A172 (cell line): ENCODE measurements at regions not wholly inside any gene's neighbourhood (a gene's known extent, or its start where the extent isn't known, plus 50 kb on each side); places are given as distances from the start of the nearest gene placed in this dataset.

Experiments
- DNase-seq: peaks from one replicate; pipeline ENCODE4 v3.0.0-alpha.2; 2015; ENCODE audit warnings: low spot score

DNA sequence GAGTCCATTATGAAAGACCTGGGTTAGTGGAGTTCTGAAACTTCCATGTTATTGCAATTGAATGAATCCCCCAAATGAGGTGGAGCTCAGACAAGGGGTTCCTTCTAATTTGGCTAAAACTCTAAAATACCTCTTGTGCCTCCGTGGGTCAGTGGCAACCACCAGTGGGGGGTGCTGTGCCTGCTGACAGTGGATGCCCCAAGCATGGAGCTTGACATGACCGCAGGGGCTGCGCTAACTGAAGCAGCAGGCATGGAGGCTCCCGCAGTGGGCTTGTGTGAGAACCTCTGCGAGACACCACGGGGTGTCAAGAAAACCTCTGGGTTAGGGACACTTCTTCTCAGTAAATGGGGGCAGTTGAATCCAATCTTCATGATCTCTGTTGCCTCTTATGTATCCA, 200.5 kb downstream of the DRD1 start:
- no peak for DNase-seq

DNA sequence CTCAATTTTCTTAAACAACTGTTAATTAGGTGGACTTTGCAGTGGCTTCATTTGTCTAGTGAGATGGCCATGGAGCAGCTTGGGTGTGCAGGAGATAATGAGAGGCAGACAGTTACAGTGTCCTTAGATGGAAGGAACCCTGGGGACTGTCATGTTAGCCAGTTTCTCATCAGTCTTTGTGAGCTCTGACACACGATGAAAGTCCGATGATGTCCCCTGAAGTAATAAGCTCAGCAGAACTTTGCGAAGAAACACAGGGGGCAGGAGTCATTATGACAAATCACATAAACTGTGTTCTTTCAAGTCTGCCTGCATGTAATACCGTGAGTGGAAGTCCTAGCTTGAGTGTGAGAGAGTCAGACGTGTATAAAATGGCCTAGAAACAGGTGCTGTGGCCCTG, 201.8 kb downstream of the DRD1 start:
- DNase-seq = no peak

DNA sequence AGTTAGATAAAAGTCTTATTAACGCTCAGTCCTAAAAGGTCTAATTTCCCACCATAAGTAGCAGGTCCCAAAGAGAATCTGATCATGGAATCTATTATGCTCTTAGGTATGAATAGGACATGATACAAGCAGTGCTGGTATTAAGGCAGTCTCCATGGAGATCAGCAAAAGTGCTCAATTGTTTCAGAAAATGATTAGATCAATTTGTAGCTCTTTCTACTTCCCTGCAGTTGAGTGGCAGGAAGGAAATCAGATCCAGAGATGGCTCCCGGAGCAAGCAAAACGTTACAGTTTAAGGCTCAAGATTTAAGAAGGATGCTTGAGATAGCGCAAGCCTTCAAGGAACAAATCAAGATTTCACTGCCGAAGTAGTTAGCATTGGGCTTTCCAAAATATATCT, 205.7 kb downstream of the DRD1 start:
- no peak for DNase-seq

DNA sequence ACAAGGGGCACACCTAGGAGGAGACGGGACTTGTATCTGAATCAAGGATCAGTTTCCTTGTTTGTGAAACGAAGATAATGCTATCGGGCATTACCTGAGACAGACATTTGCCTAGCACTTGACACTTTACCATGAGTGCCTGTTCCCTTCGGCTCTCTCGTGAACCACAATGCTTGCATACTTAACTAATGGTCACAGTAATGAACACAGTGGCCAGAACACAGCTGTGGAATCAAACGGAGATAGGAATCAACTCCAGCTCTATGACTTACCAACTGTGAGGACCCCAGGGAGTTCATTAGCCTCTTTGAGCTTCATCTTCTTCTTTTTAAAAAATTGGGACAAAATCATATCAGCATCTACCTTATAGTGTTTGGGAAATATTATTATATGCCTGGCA, 207.8 kb downstream of the DRD1 start:
- no peak for DNase-seq

DNA sequence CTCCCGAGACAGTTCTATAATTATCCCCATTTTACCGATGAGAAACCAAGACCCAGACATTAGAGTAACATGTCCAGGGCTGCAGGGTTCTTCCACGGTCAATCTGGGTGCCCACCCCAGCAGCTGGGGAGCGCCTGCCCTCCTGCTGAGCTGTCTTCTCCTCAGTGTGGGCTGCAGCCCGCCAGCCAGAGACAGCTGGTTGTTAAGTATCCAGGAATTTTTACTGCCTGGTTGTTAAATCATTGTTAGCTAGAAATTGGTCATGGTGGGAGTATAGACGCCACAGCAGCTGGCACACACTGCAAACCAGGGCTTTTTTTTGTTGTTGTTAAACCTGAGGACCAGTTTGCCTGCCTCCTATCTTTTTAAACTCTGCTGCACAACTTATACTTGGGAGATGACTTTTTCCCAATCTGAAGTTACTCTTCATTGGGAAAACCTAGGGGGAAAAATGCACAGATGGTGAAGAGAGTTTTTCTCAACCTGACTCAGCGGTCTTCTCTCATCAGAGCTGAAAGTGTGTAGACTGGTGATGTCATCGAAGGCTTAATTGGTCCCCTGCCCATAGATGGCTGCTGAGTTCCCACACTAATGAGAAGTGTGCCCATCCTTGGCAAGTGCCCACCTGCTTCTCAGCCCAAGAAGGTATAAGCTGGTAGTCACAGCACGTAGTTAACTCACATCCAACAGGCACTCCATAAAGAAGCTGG, 208.6 kb downstream of the DRD1 start:
- DNase-seq = peak; percentile 47

DNA sequence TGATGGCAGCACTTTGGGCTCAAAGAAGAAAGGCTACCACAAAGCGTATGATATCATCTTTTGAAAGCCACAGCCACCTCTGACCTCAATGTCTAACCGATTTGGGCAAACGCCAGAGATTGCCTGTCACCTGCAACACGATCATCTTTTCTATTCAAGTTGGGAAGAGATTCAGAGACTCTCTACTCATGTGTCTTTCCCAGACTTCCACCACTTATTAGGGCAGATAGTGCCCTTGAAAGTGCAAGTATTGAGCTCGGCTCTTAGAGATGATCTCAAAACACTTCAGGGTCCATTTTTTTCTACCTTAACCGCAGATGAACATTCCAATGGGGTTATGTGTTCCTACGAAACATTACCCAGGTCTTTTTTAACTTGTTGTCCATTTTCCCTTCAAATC, 213.7 kb downstream of the DRD1 start:
- peak; percentile 46 for DNase-seq

DNA sequence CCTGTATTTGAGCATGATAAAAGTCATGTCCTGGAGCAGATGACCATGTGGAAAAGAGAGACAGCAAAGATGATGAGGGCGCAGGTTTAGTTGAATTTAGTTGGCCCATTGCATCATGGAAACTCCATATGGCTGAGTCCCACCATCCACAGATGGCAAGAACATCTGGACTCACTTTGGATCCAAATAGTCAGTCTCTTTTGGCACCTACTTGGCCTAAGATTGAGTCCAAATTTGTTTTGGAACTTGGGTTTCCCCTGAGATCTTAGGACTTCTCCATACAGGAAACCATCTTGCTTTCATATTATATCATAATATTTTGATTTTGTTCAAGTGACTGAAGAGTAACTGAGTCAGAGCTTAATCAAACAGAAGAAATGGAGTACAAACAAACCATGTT, 217.5 kb downstream of the DRD1 start:
- no peak for DNase-seq

DNA sequence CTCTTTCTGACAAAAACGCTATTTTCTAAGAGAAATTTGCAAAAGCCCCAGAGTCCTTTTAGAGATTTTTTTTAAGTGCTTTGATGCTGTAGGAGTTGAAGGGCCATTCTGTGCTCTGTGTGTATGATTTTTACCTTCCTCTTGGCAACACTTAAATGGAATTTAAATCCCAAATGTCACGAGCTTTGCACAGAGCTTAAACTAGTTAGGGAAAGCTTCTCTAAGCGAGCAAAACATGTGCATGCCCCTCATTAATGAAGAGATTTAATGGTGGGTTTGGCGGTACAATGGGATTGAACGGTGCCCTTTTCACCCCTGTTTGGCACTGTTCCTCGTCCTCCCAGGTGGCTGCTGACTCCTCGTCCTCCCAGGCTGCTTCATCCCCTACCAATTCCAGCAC, 220.7 kb downstream of the DRD1 start:
- DNase-seq = no peak

DNA sequence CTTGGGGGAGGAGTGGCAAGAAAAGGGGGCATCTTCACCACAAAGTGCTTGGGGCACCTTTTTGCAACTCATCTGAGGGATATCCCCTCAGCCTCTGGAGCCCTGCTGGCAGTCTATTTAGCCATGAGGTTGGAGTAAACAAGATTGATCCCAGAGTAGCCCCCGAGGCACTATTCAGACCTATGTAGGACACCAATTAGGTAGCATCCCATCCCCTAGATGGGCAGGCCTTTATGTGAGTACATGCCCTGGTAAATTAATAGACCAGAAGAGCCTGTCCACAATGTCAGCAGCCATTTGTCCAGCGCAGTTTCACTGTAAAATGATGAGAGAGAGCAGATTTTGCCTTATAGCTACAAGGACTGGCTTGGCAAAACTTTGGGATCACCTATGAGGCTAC, 221.4 kb downstream of the DRD1 start:
- no peak for DNase-seq

DNA sequence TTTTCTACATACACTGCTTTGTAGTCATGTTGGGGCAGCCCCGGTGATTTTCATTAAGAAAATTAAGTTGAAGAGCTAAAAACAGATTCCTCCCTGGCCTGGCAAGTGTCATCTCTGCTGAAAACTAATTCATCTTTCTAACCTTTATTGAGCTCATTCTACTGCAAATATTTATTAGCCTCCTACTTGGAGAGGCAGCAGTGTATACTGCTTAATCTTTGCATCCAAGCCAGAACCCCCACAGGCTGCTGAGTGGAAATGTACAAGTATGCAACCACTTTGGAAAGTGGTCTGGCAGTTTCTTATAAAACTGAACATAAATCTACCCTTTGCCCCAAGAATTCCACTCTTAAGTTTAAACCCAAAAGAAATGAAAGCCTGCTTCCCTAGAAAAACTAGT, 223.4 kb downstream of the DRD1 start:
- no peak for DNase-seq

DNA sequence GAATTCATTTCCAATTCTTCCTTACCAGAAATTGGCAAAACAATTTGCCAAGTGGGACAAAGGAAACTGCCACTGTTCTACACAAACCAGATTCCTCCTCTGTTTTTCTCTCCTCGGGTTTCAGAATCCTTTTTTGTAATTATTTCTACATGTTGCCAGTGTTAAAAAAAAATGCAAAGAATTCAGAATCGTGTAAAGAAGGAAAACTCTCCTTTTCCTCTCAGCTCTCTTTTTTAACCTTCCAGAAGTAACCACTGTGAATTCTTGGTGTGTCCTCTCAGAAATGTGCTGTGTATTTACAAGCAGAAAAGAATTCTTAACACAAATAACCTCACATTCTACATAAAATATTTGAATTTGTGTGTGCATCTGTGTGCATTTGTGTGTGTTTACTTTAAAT, 224.6 kb downstream of the DRD1 start:
- DNase-seq = no peak

DNA sequence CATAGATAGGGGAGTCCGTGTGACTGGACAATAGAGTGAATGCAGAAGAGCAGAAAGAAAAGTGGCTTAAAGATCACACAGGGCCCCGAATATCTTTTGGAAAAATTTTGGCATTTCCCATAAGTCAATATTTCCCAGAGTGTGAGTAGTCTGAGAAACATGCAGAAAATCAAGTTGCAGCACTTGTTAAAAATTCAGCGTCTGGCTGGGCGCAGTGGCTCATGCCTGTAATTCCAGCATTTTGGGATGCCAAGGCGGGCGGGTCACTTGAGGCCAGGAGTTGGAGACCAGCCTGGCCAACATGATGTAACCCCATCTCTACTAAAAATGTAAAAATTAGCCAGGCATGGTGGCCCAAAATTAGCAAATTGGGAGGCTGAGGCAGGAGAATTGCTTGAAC, 227.0 kb downstream of the DRD1 start:
- peak; percentile 40 for DNase-seq

DNA sequence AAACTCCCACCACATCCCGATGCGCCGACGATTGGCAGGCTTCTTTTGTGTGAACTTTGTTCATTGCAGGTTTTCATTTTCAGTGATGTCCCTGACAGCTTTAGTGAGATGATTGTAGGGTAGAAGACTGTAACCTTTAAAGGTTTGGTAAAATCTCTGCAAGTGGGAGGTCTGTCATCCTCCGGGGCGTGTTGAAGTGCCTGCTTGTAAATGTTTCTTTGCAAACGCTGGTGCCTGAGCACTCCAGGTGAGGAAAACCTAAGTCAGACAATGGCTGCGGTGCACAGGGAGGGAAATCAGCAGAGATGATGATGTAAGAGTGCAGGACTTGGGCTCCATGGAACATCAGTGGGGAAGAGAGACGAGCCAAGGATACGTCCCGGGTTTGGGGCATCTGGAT, 228.1 kb downstream of the DRD1 start:
- DNase-seq = no peak

DNA sequence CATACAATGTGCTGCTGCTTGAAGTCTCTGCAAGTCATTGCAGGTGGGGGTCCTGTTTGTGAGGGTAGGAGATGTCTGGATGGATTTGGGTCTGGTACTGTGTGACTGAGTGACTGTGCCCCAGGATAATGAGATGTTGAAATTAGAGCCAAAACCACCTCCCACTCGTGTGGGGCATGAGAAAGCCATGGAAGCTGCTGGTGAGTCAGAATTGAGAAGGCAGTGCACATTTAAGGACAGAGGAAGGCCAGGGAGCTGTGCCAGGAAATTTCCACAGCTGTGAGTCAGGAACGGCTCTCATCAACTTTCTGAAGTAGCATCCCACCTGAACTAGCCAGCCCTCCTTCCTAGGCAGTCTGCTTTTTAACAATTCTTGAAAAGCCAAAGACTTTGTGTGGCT, 229.8 kb downstream of the DRD1 start:
- peak; percentile 97 for DNase-seq

DNA sequence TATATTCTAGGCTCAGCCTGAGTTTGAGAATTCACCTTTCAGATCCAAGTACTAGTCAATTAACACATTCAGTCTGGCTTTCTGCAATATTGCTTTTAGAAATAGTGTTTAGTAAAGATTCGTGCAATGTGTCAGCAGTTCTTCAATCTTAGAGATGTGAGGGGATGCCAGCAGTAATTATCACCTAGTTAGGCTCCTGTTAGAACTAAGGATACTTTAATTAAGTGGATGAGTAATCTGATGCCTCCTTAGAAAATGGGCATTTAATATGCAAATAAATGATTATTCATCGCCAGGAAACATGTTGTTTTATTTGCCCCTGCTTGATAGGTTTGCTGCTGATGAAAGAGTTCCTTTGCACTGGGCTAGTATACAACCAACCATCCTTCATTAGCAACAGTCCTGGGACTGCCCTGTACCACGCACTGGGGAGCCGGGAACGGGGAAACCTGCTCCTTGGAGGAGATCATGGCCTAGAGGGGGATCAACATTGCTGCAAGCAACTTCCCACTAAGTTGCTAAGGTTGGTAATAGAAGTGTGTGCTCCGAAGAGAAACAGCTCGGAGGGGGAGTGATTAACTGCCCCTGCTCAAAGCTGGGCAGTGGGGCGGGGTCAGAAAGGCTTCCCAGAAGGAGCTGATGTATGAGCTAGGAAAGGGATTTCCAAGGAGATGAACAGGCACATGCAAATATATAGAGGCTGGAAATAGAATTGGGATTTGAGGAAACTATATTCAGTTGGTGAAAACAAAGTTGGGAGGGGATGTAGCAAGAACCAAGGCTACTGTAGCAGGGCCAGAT, 231.8 kb downstream of the DRD1 start:
- DNase-seq = no peak

DNA sequence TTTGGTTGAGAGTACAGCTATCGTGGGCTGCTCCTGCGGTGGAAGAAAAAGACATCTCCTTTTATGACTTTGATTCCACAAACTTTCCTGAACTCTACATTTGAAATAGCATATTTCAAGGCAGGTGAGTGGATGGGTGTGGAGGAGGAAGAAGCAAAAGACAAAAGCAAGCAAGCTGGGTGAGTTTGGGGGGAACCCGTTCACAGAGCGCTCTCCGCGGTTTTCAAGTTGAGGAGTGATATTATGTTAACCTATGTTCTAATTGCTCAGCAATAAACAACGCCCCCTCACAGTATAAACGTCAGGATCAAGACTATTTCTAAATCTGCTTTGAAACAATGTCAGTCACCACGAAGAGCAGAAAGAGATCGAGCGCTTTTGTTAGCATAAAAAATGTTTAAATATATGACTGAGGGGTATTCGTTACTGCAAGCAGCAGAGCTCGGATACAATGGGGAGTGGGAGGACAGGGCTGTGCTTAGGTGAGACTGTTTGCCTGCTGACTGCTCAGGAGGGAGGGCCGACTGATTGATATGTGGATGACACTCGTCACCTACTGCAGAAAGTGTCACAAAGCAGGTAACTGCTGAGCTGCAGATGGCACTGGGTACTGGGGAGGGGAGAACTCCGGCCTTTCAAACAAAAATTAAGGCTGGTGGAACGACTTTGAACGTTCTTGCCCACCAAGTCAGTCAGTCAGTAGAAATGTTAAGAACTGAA, 236.5 kb downstream of the DRD1 start:
- DNase-seq = no peak

DNA sequence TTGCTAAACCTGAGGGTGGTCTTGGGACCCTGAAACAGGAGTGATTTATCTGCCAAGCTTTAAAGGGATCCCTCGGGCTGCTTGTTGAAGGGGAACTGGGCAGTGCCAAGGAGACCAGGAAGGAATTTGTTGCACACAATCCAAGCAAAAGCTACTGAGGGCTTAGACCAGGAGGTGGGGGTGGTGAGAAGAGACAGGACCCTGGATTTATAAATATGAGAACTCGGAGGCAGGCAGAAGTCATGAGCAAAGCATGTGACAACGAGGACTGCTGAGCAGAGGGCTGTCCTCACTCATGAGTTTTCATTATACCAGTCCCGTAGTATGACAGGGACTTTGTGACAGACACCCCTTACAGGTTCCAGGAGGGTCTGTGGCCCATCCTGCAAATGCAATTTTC, 237.3 kb downstream of the DRD1 start:
- no peak for DNase-seq

DNA sequence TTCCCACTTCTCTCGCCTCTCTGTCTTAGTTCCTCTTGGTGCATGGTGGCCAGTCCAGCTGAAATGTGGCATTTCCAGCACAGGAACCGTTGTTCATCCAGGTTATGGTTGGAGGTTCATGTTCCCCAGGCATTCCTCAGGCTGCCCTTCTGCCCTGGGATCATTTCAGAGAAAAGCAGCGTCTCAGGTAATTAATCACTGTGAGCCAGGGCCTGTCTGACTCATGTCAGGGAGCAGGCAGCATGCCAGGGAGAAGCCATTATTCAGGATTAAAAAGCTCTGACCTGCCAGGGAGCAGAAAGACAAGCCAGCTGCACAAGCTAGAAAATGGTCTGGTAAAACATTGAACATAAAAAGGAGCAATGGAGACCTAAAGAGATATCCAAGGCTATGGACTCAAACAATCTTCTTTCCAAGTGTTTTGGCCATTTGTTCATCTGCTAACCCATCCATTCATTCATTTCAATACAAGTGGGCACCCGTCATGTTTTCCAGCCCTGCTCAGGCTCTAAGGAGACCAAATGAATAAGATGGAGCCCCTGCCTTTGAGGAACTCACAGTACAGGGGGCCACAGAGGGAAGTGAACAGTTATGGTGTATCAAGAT, 241.4 kb downstream of the DRD1 start:
- peak; percentile 92 for DNase-seq

DNA sequence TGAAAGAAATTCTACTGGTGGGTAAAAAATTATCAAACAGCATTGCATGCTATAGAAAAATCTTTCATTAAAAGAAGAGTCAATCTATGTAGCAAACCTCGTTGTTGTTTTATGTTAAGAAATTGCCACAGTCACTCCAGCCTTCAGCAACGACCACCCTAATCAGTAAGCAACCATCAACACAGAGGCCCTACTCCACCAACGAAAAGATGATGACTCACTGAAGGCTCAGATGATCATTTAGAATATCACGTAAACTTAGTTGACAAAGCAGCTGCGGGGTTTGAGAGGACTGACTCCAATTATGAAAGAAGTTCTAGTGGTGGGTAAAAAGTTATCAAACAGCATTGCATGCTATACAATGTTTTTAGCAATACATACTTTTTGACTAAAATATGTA, 242.6 kb downstream of the DRD1 start:
- no peak for DNase-seq

DNA sequence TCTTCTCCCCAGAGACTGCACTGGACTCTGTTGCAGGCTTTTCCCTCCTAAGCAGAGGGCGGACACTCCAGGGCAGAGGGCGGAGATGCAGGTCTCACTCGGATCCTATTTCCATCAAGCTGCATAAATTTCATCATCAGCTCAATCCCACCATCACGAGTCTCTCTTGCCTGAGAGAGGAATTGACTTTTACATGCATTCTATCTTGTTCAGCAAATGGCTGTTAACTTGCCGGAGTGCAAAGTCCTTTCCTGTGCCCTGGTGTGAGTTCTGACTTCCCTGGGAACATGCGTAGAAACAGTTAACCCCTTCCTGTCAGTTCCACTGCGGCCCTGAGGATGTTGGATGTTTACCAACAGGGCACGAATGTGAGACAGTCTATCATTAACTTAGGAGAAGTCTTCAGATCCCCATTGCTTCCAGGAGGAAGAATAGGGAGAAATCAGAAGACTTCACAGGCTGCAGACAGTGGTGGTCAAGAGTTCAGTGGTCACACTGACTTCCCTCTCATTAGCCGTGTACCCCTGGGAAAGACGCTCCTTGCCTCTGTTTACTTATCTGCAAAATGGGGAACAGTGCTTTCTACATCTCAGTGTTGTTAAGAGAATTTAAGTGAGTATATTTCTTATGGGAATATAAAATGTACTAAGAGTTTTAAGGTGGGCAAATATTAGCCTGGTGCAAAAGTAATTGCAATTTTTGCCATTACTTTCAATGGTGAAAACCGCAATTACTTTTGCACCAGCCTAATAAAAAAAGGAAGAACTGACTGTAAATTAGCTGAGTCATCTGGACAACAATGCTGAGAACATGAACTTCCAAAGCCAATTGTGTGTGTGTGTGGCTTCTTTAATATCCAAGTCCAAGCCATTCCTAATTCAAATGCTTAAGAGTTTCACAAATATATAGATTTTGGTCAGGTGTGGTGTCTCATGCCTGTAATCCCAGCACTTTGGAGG, 248.0 kb downstream of the DRD1 start:
- DNase-seq = no peak

DNA sequence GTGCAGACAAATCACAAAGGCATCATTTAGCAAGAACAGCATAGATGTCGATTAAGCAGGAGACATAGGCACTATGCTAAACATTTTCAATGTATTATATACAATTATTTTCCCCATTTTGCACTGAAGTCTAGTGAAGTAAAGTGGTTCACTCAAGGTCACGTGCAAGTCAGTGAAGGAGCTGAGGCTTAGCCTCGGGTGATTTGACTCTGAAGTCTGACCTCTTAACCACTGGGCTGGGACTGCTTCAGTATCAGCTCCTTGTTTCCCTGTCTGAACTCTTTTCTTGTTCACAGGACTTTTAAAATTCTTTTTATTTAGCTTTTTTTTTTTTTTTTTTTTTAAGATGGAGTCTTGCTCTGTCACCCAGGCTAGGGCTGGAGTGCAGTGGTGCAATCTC, 262.7 kb downstream of the DRD1 start:
- no peak for DNase-seq
